SK-N-SH (cell line): ENCODE measurements at regions not wholly inside any gene's neighbourhood (a gene's known extent, or its start where the extent isn't known, plus 50 kb on each side); places are given as distances from the start of the nearest gene placed in this dataset.

Experiments
- CHD2 ChIP-seq: fragments of 150-350 bp; IDR thresholded peaks from 2 replicates; pipeline ENCODE4 v1.6.1; 2018; ENCODE audit warnings: low read length; ENCODE audit not compliant: partially characterized antibody
- EP300 ChIP-seq, 2 experiments: IDR thresholded peaks; 2 replicates each; pipeline versions ENCODE4 v1.4.0 to v1.6.1; 2012; ENCODE audit warnings: borderline replicate concordance in 1 of 2, low read depth in 1 of 2, low read length in 1 of 2
- EZH2phosphoT487 ChIP-seq: fragments of 200-600 bp; sonication (generic); IDR thresholded peaks from 2 replicates; pipeline ENCODE4 v1.6.1; 2017; ENCODE audit warnings: low read depth, mixed run types, mild to moderate bottlenecking, antibody characterized with exemption, moderate library complexity, borderline replicate concordance
- GATA2 ChIP-seq: sonication (generic); formaldehyde crosslinking; IDR thresholded peaks from 2 replicates; pipeline ENCODE4 v1.5.0; 2020; ENCODE audit warnings: mild to moderate bottlenecking, missing genetic modification reagents
- MXI1 ChIP-seq: IDR thresholded peaks from 2 replicates; pipeline ENCODE4 v1.6.1; 2012; ENCODE audit warnings: mild to moderate bottlenecking, low read depth, low read length, improper control_type of control experiment
- NFIC ChIP-seq: IDR thresholded peaks from 2 replicates; pipeline ENCODE4 v1.4.0; 2012; ENCODE audit warnings: borderline replicate concordance
- RAD21 ChIP-seq: IDR thresholded peaks from 2 replicates; pipeline ENCODE4 v1.6.1; 2012; ENCODE audit warnings: mild to moderate bottlenecking, low read length
- RXRA ChIP-seq: IDR thresholded peaks from 2 replicates; pipeline ENCODE4 v1.4.0; 2012; ENCODE audit warnings: low read depth, mild to moderate bottlenecking, borderline replicate concordance
- TAF1 ChIP-seq: IDR thresholded peaks from 2 replicates; pipeline ENCODE4 v1.6.1; 2012; ENCODE audit warnings: low read depth, mild to moderate bottlenecking, low read length, moderate library complexity, borderline replicate concordance
- TCF12 ChIP-seq: IDR thresholded peaks from 2 replicates; pipeline ENCODE4 v1.4.0; 2012
- YY1 ChIP-seq: IDR thresholded peaks from 2 replicates; pipeline ENCODE4 v1.4.0; 2012; ENCODE audit warnings: low read depth, mild to moderate bottlenecking
- TF ChIP-seq, protein P1 (sequence below): fragments of 200-600 bp; sonication (generic); IDR thresholded peaks from 2 replicates; pipeline ENCODE4 v1.6.1; 2017; ENCODE audit warnings: antibody characterized with exemption, mild to moderate bottlenecking, moderate library complexity

DNA sequence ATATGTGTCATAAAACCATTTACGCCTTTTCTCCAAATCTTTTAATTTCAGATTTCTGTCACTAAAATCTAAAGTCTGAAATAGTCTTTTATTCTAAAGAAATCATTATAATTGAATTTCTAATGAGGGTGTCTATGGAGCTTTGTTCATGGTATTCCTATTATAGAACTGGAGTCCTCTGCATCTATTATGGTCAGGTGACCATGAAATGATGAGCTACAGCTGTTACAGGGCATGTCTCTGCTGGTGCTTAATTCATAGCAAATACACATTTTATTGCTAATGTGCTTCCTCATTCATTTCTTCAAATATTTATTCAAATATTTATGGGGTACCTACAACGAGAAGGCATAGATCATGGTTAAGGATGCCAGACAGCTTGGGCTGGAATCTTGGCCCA is 126.1 kb downstream of the NAA11 start:
- TF ChIP-seq TAF1 (no peak), MXI1 (no peak), EZH2phosphoT487 (no peak), TCF12 (no peak), YY1 (no peak), NFIC (no peak), RAD21 (no peak), EP300 (IDR thresholded peaks at IDR 0.05; ENCODE audit: borderline replicate concordance in 1 of 2, low read depth in 1 of 2, low read length in 1 of 2) (no peak), GATA2 (no peak), CHD2 (no peak), RXRA (no peak)
- TF ChIP-seq, protein P1, sequence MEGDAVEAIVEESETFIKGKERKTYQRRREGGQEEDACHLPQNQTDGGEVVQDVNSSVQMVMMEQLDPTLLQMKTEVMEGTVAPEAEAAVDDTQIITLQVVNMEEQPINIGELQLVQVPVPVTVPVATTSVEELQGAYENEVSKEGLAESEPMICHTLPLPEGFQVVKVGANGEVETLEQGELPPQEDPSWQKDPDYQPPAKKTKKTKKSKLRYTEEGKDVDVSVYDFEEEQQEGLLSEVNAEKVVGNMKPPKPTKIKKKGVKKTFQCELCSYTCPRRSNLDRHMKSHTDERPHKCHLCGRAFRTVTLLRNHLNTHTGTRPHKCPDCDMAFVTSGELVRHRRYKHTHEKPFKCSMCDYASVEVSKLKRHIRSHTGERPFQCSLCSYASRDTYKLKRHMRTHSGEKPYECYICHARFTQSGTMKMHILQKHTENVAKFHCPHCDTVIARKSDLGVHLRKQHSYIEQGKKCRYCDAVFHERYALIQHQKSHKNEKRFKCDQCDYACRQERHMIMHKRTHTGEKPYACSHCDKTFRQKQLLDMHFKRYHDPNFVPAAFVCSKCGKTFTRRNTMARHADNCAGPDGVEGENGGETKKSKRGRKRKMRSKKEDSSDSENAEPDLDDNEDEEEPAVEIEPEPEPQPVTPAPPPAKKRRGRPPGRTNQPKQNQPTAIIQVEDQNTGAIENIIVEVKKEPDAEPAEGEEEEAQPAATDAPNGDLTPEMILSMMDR = no peak
